ENCODE measurements at regions not wholly inside any gene's neighbourhood (a gene's known extent, or its start where the extent isn't known, plus 50 kb on each side); places are given as distances from the start of the nearest gene placed in this dataset.

DNA sequence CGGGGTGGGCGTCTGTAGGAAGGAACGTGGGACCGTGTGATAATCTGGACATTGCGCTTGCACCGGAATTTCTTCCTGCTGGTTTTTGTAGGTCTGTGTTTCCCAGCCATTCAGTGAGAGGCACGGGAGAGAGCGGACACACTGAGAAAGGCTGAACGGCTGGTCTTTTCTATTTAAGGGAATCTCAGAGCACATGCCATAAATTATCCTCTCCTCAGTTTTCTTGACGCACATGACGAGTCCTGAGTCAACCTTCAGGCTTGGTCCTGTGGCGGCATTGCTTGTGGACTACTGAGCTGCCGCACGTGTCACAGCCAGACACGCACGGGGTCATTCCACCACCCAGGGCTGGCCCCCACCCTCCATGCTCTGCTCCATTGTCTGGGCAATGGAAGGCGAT is 519.3 kb upstream of the ID2 start:
- TF ChIP-seq ZBTB33 (IDR thresholded peaks at IDR 0.05; ENCODE audit: extremely low read depth, insufficient replicate concordance, low read length) (no peak), POLR2A (IDR thresholded peaks at IDR 0.05; ENCODE audit: borderline replicate concordance, extremely low read depth, insufficient read depth, insufficient read length) (no peak), SP1 (IDR thresholded peaks at IDR 0.05; ENCODE audit: low read depth) (no peak), CTCF (IDR thresholded peaks at IDR 0.05 in 2 of 3, conservative IDR thresholded peaks at IDR 0.05 in 1 of 3; ENCODE audit: borderline replicate concordance in 1 of 3, insufficient read depth in 1 of 3, low read depth in 2 of 3, low read length in 2 of 3) (no peak), EZH2phosphoT487 (IDR thresholded peaks at IDR 0.05; ENCODE audit: borderline replicate concordance) (no peak), RAD21 (IDR thresholded peaks at IDR 0.05; ENCODE audit: low read depth) (no peak), POLR2AphosphoS5 (IDR thresholded peaks at IDR 0.05; ENCODE audit: low read depth, low read length) (no peak), EZH2 (IDR thresholded peaks at IDR 0.05) (no peak), REST (IDR thresholded peaks at IDR 0.05; ENCODE audit: low read depth) (no peak), SRF (IDR thresholded peaks at IDR 0.05; ENCODE audit: low read depth) (no peak), SIN3A (IDR thresholded peaks at IDR 0.05; ENCODE audit: low read depth) (no peak), CEBPB (IDR thresholded peaks at IDR 0.05; ENCODE audit: low read depth) (no peak)
- TF ChIP-seq, protein P1, sequence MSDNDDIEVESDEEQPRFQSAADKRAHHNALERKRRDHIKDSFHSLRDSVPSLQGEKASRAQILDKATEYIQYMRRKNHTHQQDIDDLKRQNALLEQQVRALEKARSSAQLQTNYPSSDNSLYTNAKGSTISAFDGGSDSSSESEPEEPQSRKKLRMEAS (IDR thresholded peaks at IDR 0.05), result no peak
